ENCODE measurements at regions not wholly inside any gene's neighbourhood (a gene's known extent, or its start where the extent isn't known, plus 50 kb on each side); places are given as distances from the start of the nearest gene placed in this dataset.

DNA sequence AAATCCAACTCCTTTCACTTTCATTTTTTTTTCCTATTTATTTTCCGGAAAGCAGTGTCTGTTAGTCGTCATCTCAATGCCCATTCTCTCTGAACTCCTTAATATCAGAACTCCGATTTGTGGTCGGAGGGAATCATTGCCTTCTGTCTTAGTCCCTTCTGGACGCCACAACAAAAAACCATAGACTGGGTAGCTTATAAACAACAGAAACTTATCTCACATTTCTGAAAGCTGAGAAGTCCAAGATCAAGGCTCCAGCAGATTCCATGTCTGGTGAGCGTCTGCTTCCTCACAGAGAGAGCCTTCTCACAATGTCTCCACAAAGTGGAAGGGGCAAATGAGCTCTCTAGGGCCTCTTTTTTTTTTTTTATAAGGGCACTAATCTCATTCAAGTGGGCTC, 296.6 kb upstream of the CDH11 start:
- DNase-seq (ENCODE audit: low read depth) = peak; percentile 21
- TF ChIP-seq, protein P1, sequence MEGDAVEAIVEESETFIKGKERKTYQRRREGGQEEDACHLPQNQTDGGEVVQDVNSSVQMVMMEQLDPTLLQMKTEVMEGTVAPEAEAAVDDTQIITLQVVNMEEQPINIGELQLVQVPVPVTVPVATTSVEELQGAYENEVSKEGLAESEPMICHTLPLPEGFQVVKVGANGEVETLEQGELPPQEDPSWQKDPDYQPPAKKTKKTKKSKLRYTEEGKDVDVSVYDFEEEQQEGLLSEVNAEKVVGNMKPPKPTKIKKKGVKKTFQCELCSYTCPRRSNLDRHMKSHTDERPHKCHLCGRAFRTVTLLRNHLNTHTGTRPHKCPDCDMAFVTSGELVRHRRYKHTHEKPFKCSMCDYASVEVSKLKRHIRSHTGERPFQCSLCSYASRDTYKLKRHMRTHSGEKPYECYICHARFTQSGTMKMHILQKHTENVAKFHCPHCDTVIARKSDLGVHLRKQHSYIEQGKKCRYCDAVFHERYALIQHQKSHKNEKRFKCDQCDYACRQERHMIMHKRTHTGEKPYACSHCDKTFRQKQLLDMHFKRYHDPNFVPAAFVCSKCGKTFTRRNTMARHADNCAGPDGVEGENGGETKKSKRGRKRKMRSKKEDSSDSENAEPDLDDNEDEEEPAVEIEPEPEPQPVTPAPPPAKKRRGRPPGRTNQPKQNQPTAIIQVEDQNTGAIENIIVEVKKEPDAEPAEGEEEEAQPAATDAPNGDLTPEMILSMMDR (conservative IDR thresholded peaks at IDR 0.05; ENCODE audit: low read depth, low read length) = no peak
- no peak overlapping the region for H3K4me3 ChIP-seq (ENCODE audit: low read depth, low read length)

DNA sequence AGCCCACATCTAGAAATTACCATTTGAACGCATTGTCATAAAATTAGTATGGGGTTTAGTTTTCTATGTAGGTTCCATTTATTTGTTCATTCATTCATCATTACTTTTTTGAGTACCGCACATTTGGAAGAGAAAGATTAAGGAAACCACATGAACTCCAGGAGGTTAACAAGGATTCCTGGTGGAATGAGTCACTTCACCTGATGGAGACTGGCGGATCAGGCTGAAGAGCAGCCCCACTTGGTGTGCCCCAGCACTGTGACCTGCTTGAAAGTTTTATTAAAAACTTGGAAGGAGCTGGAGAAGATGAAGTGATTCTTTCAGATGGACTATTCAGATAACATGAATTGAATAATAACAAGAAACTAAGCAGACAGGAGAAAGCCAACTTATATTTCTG, 293.6 kb upstream of the CDH11 start:
- DNase-seq (ENCODE audit: low read depth) = peak; percentile 58
- TF ChIP-seq, protein P1 (conservative IDR thresholded peaks at IDR 0.05; ENCODE audit: low read depth, low read length) = no peak
- no peak overlapping the region for H3K4me3 ChIP-seq (ENCODE audit: low read depth, low read length)

DNA sequence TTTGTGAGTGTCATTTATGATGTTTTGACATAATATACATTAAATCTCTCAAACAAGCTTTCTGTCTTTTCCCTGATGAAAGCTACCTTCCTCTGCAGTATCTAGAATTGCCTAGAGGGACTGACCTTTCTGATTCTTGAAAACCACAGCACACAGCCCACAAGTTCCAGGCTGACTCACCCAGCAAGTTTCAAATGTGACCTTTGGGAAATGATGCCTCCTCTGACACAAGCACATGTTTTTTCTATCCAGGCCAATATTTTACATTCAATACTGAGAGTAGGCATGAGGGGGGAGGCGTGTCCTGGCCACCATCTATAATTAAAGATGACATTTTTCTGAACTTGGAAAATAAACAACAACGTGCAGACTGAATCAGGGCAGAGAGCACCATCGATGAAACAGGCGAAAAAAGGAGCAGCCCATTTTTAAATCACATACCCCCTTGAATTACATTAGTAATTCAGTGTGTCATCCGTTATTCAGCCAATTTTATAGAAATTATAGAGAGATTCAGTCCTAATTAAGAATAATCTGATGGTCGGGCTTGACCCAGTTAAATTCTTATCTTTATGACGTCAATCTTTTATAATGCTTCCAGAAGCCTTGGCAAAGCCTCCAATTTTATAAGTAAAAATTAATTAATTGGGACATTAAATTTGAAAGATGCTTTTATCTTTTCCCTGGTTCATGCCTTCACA, 292.6 kb upstream of the CDH11 start:
- H3K4me3 ChIP-seq (ENCODE audit: low read depth, low read length) = no peak overlapping the region
- TF ChIP-seq, protein P1 (conservative IDR thresholded peaks at IDR 0.05; ENCODE audit: low read depth, low read length) = no peak
- peak; percentile 86 for DNase-seq (ENCODE audit: low read depth)

DNA sequence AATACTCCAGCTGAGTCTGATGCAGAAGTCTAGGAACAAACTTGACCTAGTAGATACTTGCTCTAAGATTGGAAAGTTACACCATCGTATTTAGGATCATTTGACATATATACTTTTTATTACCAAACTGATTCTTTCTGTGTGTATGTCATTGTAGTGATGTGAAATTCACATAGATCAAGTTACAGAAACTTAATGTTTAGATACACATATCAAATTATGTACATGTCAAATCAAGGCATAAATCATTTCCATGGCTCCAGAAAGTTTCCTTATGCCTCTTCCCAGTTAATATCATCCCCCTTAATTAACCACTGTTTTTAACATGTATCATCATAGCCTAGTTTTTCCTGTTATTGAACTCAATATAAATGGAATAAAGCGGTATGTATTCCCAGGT, 292.0 kb upstream of the CDH11 start:
- TF ChIP-seq, protein P1 (conservative IDR thresholded peaks at IDR 0.05; ENCODE audit: low read depth, low read length) = no peak
- peak; percentile 17 for DNase-seq (ENCODE audit: low read depth)
- no peak overlapping the region for H3K4me3 ChIP-seq (ENCODE audit: low read depth, low read length)

DNA sequence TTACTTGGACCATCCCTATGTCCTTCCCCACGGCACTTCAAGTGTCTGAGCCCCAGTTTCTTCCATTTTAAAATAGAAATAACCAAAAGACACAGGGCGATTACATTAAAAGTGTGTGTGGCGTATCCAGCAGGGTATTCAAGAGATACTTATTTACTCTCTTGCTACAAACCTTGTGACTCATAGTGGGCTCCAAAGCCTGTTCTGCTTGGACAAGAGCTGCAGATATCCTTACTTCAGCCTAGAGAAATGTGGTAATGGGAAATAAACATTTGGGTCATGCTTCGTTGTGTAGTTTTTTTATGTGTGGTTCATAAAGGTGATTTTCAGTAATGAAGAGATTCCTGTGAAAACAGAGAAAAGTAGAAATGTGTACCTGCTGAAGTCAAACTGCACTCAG, 288.9 kb upstream of the CDH11 start:
- TF ChIP-seq, protein P1 (conservative IDR thresholded peaks at IDR 0.05; ENCODE audit: low read depth, low read length) = no peak
- no peak overlapping the region for H3K4me3 ChIP-seq (ENCODE audit: low read depth, low read length)
- DNase-seq (ENCODE audit: low read depth) = peak; percentile 84

DNA sequence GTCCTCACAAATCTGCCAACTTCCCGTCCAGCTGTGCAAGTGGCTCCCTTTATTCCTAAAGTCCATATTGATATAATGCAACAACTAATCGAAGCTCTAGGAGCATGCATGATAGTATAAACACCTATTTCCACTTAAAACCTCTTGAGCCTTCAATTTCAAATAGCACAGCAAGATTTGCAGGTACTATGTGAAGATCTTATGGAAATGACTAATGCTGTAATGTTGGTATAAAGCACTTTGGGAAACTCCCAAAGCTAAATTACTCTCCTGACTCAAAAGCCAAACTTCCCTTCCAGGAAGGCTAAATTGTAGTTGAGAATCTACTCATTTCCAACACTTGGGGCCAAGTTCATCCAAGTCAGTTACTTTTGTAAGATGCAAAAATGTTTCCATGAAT, 287.6 kb upstream of the CDH11 start:
- TF ChIP-seq, protein P1 (conservative IDR thresholded peaks at IDR 0.05; ENCODE audit: low read depth, low read length) = no peak
- DNase-seq (ENCODE audit: low read depth) = peak; percentile 12
- no peak overlapping the region for H3K4me3 ChIP-seq (ENCODE audit: low read depth, low read length)

DNA sequence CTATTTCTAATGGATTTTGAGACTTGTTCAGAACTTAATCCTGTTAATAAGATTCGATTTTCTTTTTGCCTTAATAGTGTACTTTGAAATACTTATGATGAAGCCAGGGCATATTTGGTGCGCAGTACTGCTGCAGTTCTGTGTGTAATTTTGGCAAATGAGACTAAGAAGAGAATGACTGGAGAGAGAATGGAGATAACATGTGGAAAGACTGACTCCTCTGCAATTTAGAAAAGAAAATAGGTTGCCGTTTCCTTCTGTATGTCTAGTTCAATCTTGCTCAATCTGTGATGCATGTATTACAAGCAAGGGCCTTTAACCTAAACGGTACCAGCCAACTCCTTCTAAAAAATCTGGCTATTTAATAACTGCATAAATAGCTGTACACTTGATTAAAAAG, 285.1 kb upstream of the CDH11 start:
- peak; percentile 22 for DNase-seq (ENCODE audit: low read depth)
- TF ChIP-seq, protein P1 (conservative IDR thresholded peaks at IDR 0.05; ENCODE audit: low read depth, low read length) = no peak
- H3K4me3 ChIP-seq (ENCODE audit: low read depth, low read length) = no peak overlapping the region

Data from choroid plexus epithelial cell (primary cell).